ENCODE measurements at regions not wholly inside any gene's neighbourhood (a gene's known extent, or its start where the extent isn't known, plus 50 kb on each side); places are given as distances from the start of the nearest gene placed in this dataset.

- TF ChIP-seq EZH2 (IDR thresholded peaks at IDR 0.05; ENCODE audit: borderline replicate concordance, control insufficient read depth, low read depth, low read length), result no peak
- TF ChIP-seq NR2C1 (IDR thresholded peaks at IDR 0.05), result no peak
- no peak for TF ChIP-seq SMAD5 (IDR thresholded peaks at IDR 0.05; ENCODE audit: low read depth)
- TF ChIP-seq GABPA (IDR thresholded peaks at IDR 0.05; ENCODE audit: low read depth), result no peak
- no peak for TF ChIP-seq CTCF (IDR thresholded peaks at IDR 0.05 in 2 of 3, conservative IDR thresholded peaks at IDR 0.05 in 1 of 3; ENCODE audit: control insufficient read depth in 2 of 3, extremely low read depth in 1 of 3, insufficient read depth in 1 of 3, low read depth in 3 of 3, low read length in 3 of 3)
- no peak for TF ChIP-seq RAD21 (IDR thresholded peaks at IDR 0.05; ENCODE audit: insufficient read depth, low read depth, low read length)
- no peak for TF ChIP-seq TAF1 (IDR thresholded peaks at IDR 0.05; ENCODE audit: borderline replicate concordance, low read depth, low read length)
- no peak for TF ChIP-seq FOS (IDR thresholded peaks at IDR 0.05; ENCODE audit: borderline replicate concordance, extremely low read depth, insufficient read length)
- no peak for TF ChIP-seq NBN (IDR thresholded peaks at IDR 0.05)
- TF ChIP-seq ZBTB33 (IDR thresholded peaks at IDR 0.05), result no peak
- no peak for TF ChIP-seq CHD4 (IDR thresholded peaks at IDR 0.05)
- no peak for TF ChIP-seq RAD51 (IDR thresholded peaks at IDR 0.05)
- TF ChIP-seq BCLAF1 (IDR thresholded peaks at IDR 0.05), result no peak
These were observed 259.5 kb downstream of the SHOX start for GRCh38 chrX:889966-890651.
